Thyroid gland (tissue), 4 donors: ENCODE measurements at regions not wholly inside any gene's neighbourhood (a gene's known extent, or its start where the extent isn't known, plus 50 kb on each side); places are given as distances from the start of the nearest gene placed in this dataset.

Source experiments
- POLR2A ChIP-seq, 2 donors: fragments of 450-650 bp; IDR thresholded peaks; one replicate each; pipeline ENCODE4 v1.6.1; 2017; ENCODE audit warnings: antibody characterized with exemption in 2 of 2, mild to moderate bottlenecking in 2 of 2, moderate library complexity in 1 of 2
- TF ChIP-seq, protein P1 (sequence below), 6 experiments: fragments of 200-600 bp in 3 of 6; fragments of 450-650 bp in 3 of 6; sonication (generic) in 3 of 6; IDR thresholded peaks; one replicate each; pipeline ENCODE4 v1.5.1; 2016 to 2019; ENCODE audit warnings: antibody characterized with exemption in 6 of 6, mild to moderate bottlenecking in 2 of 6, inconsistent platforms in 1 of 6, moderate library complexity in 1 of 6

DNA sequence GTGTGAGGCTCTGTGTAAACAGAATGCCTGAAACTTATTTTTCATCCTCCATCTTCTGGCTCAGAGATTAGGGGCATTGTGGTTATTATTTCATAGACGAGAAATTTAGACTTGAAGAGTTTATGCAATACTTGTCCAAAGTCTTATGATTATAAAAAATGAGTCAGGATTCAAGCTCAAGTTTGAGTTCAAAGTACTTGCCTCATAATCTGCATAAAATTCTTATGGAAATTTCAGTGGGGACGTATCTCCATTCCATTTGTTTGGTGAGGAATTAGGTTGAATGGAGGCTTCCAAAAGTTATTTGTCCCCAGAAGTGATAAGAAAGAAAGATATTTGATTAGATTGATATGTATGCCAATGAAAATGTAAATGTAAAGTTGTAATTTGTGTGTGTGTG is 93.7 kb upstream of the CLVS2 start:
- TF ChIP-seq, protein P1, sequence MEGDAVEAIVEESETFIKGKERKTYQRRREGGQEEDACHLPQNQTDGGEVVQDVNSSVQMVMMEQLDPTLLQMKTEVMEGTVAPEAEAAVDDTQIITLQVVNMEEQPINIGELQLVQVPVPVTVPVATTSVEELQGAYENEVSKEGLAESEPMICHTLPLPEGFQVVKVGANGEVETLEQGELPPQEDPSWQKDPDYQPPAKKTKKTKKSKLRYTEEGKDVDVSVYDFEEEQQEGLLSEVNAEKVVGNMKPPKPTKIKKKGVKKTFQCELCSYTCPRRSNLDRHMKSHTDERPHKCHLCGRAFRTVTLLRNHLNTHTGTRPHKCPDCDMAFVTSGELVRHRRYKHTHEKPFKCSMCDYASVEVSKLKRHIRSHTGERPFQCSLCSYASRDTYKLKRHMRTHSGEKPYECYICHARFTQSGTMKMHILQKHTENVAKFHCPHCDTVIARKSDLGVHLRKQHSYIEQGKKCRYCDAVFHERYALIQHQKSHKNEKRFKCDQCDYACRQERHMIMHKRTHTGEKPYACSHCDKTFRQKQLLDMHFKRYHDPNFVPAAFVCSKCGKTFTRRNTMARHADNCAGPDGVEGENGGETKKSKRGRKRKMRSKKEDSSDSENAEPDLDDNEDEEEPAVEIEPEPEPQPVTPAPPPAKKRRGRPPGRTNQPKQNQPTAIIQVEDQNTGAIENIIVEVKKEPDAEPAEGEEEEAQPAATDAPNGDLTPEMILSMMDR (IDR thresholded peaks at IDR 0.05) = no peak
- TF ChIP-seq POLR2A (IDR thresholded peaks at IDR 0.05) = no peak
